ENCODE measurements at regions not wholly inside any gene's neighbourhood (a gene's known extent, or its start where the extent isn't known, plus 50 kb on each side); places are given as distances from the start of the nearest gene placed in this dataset.
"Not testable (repeated sequence)": the region's sequence is repeated elsewhere in the genome, so short reads cannot be mapped to it uniquely, and the experiment has no call there.

DNA sequence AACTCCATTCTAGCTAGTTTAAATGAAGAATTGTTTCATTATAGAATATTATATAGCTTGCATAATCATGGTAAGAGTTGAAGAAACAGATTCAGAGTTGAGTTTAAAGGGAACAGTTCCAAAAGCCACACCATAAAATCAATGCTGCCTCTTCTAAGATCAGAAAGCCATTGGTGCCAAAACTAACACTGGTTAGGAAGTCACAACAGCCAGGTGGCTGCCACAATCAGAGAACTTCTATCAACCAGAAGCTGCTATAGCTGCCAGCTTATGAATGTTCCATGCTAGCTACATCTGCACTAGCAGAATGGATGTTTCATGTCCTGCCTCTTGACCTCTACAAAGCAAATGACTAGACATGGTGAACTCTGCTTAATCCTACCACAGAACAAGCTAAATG, 583.1 kb upstream of the LRRN3 start:
- H3K27ac ChIP-seq: no peak overlapping the region
- DNase-seq: no peak
- no peaks in the 10 kb centered on the region for H3K36me3 ChIP-seq (replicated peaks)
- TF ChIP-seq, protein P1, sequence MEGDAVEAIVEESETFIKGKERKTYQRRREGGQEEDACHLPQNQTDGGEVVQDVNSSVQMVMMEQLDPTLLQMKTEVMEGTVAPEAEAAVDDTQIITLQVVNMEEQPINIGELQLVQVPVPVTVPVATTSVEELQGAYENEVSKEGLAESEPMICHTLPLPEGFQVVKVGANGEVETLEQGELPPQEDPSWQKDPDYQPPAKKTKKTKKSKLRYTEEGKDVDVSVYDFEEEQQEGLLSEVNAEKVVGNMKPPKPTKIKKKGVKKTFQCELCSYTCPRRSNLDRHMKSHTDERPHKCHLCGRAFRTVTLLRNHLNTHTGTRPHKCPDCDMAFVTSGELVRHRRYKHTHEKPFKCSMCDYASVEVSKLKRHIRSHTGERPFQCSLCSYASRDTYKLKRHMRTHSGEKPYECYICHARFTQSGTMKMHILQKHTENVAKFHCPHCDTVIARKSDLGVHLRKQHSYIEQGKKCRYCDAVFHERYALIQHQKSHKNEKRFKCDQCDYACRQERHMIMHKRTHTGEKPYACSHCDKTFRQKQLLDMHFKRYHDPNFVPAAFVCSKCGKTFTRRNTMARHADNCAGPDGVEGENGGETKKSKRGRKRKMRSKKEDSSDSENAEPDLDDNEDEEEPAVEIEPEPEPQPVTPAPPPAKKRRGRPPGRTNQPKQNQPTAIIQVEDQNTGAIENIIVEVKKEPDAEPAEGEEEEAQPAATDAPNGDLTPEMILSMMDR (IDR thresholded peaks at IDR 0.05; ENCODE audit: low read depth, low read length, missing control alignments): no peak
- in situ Hi-C loops (cut with HindIII; ENCODE audit: low pct_ligation_motif_present, low sequenced_read_pairs): no loop called here
- no peak overlapping the region for H3K4me3 ChIP-seq (ENCODE audit: low read depth, low read length)
- H3K27me3 ChIP-seq (replicated peaks): no peaks in the 10 kb centered on the region

DNA sequence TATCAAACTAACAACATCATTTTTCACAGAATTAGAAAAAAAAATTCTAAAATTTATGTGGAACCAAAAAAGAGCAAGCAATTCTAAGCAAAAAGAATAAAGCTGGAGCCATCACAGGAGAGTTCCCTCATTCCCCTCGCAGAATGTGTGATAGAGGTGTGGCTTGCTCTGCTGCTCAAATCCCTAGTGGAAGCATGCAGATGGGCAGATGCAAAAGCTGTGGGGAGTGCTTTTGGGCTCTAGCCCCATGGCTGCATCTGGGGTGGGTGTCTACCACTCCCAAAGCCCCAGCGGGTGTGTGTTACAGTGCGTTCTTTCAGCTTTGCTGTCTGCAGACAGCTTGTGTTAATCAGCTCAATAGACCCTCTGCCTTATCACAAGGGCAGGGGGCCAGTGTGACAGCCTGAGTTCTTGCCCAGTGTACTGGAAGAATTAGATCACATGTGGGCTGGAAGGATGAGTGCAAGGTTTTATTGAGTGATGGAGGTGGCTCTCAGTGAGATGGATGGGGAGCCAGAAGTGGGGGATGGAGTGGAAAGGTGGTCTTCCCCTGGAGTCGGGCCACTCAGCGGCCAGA, 575.9 kb upstream of the LRRN3 start:
- H3K27me3 ChIP-seq (replicated peaks); H3K27ac ChIP-seq; H3K36me3 ChIP-seq (replicated peaks); in situ Hi-C loops (cut with HindIII; ENCODE audit: low pct_ligation_motif_present, low sequenced_read_pairs); H3K4me3 ChIP-seq (ENCODE audit: low read depth, low read length); DNase-seq: not testable (repeated sequence)

DNA sequence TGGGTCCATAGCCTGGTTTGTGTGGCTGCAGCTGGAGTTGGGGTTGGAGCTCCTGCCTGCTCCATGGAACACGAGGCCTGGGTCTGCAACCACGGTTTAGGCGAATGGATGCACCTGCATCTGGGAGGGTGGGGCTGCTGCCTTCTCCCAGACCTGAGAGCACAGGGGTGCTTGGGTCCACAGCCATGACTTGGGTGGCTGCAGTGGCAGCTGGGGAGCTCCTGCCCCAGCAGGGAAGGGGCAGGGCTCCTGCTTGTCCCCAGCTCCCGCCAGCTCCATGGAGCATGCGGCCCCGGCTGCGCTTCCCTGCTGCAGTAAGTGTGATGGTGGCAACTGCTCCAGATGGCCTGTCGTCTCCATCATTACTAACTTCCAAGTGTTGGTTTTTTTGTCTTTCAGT, 571.1 kb upstream of the LRRN3 start:
- TF ChIP-seq, protein P1 (IDR thresholded peaks at IDR 0.05; ENCODE audit: low read depth, low read length, missing control alignments): no peak
- no peak for DNase-seq
- Histone ChIP-seq H3K4me3 (ENCODE audit: low read depth, low read length) (no peak overlapping the region), H3K36me3 (replicated peaks) (no peaks in the 10 kb centered on the region), H3K27me3 (replicated peaks) (no peaks in the 10 kb centered on the region), H3K27ac (no peak overlapping the region)
- in situ Hi-C loops (cut with HindIII; ENCODE audit: low pct_ligation_motif_present, low sequenced_read_pairs): no loop called here

DNA sequence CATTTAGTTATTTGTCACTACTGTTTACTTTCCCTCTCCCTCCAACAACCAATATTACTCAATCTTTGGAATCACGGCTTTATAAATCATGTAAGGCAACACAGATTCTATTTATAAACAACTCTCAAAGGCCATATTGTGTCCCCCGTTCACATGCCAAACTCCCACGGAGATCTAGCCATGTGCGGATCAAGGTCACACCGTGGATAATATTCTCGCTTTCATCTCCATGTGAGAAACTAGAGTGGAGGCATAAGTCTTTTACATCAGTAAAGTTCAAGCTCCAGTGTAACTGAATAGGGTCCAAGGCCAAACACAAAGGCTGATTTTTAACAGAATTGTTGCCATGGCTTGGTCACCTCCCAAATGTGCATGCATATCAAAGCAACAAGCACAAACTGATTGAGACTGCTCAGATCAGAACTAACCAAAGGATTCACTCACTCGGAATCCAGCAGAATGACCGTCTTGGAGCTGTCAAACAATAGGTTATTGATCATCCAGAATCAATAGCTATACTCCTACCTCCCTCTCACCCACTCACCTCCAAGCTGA, 569.5 kb upstream of the LRRN3 start:
- no peak for DNase-seq
- in situ Hi-C loops (cut with HindIII; ENCODE audit: low pct_ligation_motif_present, low sequenced_read_pairs): no loop called here
- TF ChIP-seq, protein P1 (IDR thresholded peaks at IDR 0.05; ENCODE audit: low read depth, low read length, missing control alignments): no peak
- no peak overlapping the region for H3K4me3 ChIP-seq (ENCODE audit: low read depth, low read length)
- no peaks in the 10 kb centered on the region for H3K27me3 ChIP-seq (replicated peaks)
- no peaks in the 10 kb centered on the region for H3K36me3 ChIP-seq (replicated peaks)
- H3K27ac ChIP-seq: no peak overlapping the region

DNA sequence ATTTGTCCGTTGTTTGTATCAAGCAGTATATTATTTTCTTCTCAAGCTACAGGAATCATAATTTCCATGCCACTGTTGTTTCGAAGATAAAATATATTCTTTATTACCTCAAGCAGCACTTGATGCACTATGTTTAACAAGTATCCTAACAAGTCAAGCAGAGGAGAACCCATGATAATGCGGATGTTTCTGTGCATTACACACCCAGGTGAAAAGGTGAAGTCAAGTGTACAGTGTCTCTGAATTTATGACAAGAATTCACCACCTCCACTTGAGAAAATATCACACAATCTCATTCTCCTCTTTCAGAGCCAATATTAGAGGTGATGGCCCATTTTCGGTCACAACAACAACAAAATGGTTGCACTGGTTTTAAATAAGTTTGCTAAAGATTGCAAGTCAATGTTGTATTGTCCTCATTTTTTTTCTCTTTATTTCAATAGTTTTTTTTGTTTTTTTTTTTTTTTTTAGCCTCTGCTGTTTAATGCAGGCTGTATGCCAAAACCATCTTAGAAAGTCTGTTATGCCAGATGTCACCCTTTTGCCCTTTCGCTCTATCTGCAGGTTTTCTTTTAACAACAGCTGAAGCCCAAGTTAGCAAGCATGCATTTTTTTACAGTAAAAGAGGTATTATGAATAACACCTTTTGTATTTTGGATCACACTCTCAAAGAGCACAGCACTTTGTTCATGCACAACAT, 568.7 kb upstream of the LRRN3 start:
- no peak overlapping the region for H3K4me3 ChIP-seq (ENCODE audit: low read depth, low read length)
- in situ Hi-C loops (cut with HindIII; ENCODE audit: low pct_ligation_motif_present, low sequenced_read_pairs): no loop called here

DNA sequence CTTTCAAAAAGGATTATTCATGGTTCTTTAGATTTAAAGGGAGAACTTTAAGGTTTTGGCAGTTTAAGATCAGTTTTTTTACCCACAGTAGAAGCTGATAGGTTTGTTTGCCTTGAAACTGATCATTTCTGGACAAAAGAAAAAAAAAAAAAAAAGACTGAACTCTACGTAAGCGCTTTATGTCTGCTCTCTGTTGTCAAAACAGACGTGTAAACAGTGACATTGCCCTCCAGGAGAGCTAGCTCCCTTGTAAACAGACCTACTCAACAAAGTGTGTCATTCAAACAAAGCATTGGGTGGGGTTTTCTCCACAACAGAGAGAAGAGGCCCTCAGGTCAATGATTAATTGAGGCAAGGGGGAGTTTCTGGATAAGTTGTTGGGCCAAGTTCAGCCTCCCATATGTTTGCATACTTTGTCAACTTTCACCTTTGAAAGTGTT, 568.1 kb upstream of the LRRN3 start:
- no peaks in the 10 kb centered on the region for H3K27me3 ChIP-seq (replicated peaks)
- no peak overlapping the region for H3K4me3 ChIP-seq (ENCODE audit: low read depth, low read length)
- DNase-seq: no peak
- TF ChIP-seq, protein P1 (IDR thresholded peaks at IDR 0.05; ENCODE audit: low read depth, low read length, missing control alignments): no peak
- in situ Hi-C loops (cut with HindIII; ENCODE audit: low pct_ligation_motif_present, low sequenced_read_pairs): no loop called here
- H3K27ac ChIP-seq: no peak overlapping the region
- no peaks in the 10 kb centered on the region for H3K36me3 ChIP-seq (replicated peaks)

More for the DNA sequence above, 568.7 kb upstream of the LRRN3 start:
- DNase-seq: no peak
- TF ChIP-seq, protein P1 (IDR thresholded peaks at IDR 0.05; ENCODE audit: low read depth, low read length, missing control alignments): no peak
- Histone ChIP-seq H3K27ac (no peak overlapping the region), H3K36me3 (replicated peaks) (no peaks in the 10 kb centered on the region), H3K27me3 (replicated peaks) (no peaks in the 10 kb centered on the region)
